Subcutaneous abdominal adipose tissue (tissue), 5 donors: ENCODE measurements at regions not wholly inside any gene's neighbourhood (a gene's known extent, or its start where the extent isn't known, plus 50 kb on each side); places are given as distances from the start of the nearest gene placed in this dataset.

Source experiments
- H3K27ac ChIP-seq: one replicate; pipeline ENCODE4 v1.7.0; 2013; ENCODE audit warnings: low read depth, mild to moderate bottlenecking, inconsistent platforms, low read length, moderate library complexity
- H3K27me3 ChIP-seq, 5 donors: one replicate each; pipeline ENCODE4 v1.7.0; 2013; ENCODE audit warnings: low read length in 5 of 5, inconsistent platforms in 1 of 5; ENCODE audit not compliant: control insufficient read depth in 5 of 5, insufficient read depth in 4 of 5
- H3K36me3 ChIP-seq, 5 donors: one replicate each; pipeline ENCODE4 v1.7.0; 2013; ENCODE audit warnings: low read length in 5 of 5; ENCODE audit not compliant: control insufficient read depth in 5 of 5, insufficient read depth in 5 of 5
- H3K4me1 ChIP-seq, 5 donors: one replicate each; pipeline ENCODE4 v1.7.0; 2013; ENCODE audit warnings: low read length in 5 of 5, mild to moderate bottlenecking in 3 of 5, moderate library complexity in 1 of 5; ENCODE audit not compliant: control insufficient read depth in 5 of 5, insufficient read depth in 5 of 5
- H3K4me3 ChIP-seq, 5 donors: one replicate each; pipeline ENCODE4 v1.7.0; 2013; ENCODE audit warnings: low read length in 5 of 5, low read depth in 1 of 5
- H3K9ac ChIP-seq, 5 donors: one replicate each; pipeline ENCODE4 v1.7.0; 2013; ENCODE audit warnings: low read length in 5 of 5, mild to moderate bottlenecking in 4 of 5, moderate library complexity in 3 of 5
- H3K9me3 ChIP-seq, 5 donors: one replicate each; pipeline ENCODE4 v1.7.0; 2013; ENCODE audit warnings: low read length in 5 of 5; ENCODE audit not compliant: control insufficient read depth in 5 of 5
- donor health status: healthy.
- donor health status: healthy.
- donor health status: healthy.
- donor health status: healthy.
- donor health status: healthy.

DNA sequence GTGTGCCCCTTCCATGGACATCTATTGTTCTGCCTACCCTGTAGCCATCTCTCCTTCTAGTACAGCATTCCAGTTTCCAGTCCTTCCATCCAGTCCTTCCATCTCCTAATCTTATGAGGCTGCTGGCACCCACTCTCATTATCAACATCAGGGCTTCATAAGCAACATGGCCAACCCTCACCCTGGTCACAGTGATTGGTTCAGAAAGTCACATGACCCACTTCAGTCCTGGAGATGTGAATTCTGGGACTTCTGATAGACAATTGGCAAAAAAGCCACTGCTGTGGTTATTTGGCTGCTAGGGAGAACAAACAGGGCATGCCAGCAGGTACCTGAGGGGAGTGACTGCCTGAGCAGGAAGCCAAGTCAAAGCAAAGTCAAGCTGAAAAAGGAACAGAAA, 164.7 kb upstream of the C16orf82 start:
- H3K36me3 ChIP-seq, result no peaks in the 10 kb centered on the region
- H3K9ac ChIP-seq, result no peak overlapping the region
- H3K4me1 ChIP-seq, result no peaks in the 10 kb centered on the region
- H3K27me3 ChIP-seq, result no peaks in the 10 kb centered on the region
- no peak overlapping the region for H3K27ac ChIP-seq
- no peak overlapping the region for H3K4me3 ChIP-seq
- no peaks in the 10 kb centered on the region for H3K9me3 ChIP-seq

DNA sequence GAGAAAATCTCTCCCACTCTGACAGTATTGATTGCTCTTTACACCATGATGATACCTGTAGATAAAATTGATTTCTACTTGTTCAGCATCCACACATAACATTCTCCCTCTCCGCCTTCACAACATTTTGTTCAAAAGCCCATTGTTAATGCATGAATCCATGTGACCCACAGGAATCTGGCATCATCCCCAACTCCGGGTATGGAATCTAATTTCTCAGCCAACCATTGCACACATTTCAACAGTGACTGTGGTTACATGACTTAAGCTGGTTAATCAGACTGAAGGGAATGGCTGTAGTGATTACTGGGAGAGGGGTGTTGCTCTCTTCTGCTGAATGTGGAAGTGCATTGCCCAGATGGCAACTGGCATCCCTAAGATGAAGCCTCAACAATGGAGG, 161.4 kb upstream of the C16orf82 start:
- Histone ChIP-seq H3K36me3 (no peaks in the 10 kb centered on the region), H3K4me1 (no peaks in the 10 kb centered on the region), H3K27me3 (peaks cover 0 to 9% (median 3%) of the 10 kb centered on the region in 5 donors), H3K9me3 (no peaks in the 10 kb centered on the region), H3K27ac (no peak overlapping the region), H3K4me3 (no peak overlapping the region), H3K9ac (no peak overlapping the region)

DNA sequence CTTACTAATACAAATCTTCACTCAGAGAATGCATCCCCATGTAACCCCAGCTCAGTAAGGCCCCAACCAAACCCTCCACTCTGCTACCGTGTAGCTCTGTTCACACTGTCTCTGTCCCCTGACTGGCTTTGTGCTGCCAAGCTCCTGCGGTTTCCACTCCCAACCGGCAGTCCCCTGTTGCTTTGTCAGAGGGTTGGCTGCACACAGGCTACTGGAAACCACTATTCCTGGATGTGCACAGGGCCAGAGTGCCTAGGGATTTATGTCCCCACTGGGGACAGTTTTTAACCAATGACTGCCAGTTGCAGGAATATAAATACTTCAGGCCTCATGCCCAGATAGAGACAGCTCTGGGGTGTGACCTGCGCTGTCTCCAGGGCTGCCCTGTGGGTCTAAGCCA, 157.1 kb upstream of the C16orf82 start:
- H3K27ac ChIP-seq, result no peak overlapping the region
- H3K9ac ChIP-seq, result no peak overlapping the region
- H3K9me3 ChIP-seq, result no peaks in the 10 kb centered on the region

DNA sequence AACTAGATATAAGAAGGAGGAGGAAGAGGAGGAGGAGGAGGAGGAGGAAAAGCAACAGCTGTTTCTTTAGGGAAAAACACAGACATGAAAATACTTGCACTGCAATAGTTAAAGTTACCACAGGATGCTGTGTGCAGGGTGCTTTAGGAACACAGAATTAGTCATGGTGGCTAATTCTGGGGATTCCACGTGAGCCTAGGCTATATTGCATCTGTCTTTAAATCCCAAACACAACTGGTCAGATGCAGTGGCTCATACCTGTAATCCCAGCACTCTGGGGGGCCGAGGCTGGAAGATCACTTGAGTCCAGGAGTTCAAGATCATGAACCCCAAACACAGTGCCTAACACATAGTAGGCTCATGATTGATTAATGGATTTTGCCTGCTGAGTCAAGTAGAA, 155.3 kb upstream of the C16orf82 start:
- Histone ChIP-seq H3K4me3 (no peak overlapping the region), H3K27ac (no peak overlapping the region), H3K4me1 (no peaks in the 10 kb centered on the region), H3K9ac (no peak overlapping the region), H3K36me3 (no peaks in the 10 kb centered on the region), H3K27me3 (peaks cover 0 to 9% (median 3%) of the 10 kb centered on the region in 5 donors), H3K9me3 (no peaks in the 10 kb centered on the region)

More for the DNA sequence above, 157.1 kb upstream of the C16orf82 start:
- H3K4me3 ChIP-seq, result no peak overlapping the region
- peaks cover 0 to 9% (median 3%) of the 10 kb centered on the region in 5 donors for H3K27me3 ChIP-seq
- no peaks in the 10 kb centered on the region for H3K36me3 ChIP-seq
- no peaks in the 10 kb centered on the region for H3K4me1 ChIP-seq

DNA sequence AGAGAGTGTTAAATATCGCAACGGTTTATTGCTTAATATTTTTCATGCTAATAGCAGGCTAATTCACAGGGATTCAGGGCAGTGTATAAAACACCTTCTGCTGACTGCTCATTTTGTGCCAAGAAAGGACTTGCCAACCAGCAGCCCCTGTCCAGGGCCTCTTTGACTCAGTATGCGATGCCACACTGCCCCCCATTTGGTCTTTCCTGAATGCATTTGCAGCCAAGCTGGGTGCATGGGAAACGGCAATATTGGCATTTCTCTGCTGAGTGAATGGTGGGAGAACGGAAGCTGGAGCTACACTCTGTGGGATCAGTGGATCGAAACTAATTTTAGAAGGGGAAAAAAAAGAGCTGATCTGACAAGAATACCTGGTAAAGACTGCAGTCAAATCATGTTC, 152.9 kb upstream of the C16orf82 start:
- Histone ChIP-seq H3K4me3 (no peak overlapping the region), H3K9ac (no peak overlapping the region), H3K9me3 (no peaks in the 10 kb centered on the region), H3K27ac (no peak overlapping the region), H3K4me1 (no peaks in the 10 kb centered on the region), H3K36me3 (no peaks in the 10 kb centered on the region), H3K27me3 (peaks cover 0 to 7% (median 3%) of the 10 kb centered on the region in 5 donors)

DNA sequence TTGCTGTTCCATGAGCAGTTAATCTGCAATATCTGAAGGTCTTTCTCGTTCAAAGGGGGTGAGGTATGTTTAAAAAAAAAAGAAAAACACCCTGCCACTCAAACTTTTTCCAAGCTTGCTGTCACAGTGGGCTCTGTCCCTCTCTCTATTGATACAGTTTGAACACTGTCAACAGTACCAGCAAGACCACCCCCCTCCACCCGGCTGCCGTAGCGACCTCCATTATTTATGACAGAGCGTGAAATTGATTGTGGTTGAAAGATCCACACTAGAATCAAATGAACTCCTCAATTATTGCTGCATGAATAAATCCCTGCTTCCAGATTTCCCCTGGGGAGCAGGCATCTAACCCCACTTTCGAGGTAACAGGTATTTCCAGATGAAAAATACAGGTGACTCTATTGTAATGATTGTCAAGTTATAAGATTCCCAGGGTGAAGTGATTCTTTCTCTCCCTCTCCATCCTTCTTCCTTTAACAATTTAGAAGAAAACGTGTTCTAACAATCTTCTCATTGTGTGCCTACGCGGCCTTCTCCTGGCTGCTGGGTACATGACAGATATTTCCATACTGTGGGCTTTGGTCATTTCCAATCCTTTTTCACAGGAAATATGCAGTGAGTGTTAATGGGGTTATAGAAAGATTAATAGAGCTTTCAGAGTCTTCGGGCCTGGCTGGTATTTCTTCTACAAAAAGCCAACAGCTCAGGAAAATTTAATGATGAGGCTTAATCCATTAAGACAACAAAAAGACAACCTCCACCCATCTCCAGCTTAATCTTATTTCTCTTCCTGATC, 135.7 kb upstream of the C16orf82 start:
- Histone ChIP-seq H3K36me3 (no peaks in the 10 kb centered on the region), H3K4me3 (no peak overlapping the region), H3K27me3 (no peaks in the 10 kb centered on the region), H3K27ac (no peak overlapping the region), H3K9me3 (peaks cover 0 to 10% (median 3%) of the 10 kb centered on the region in 5 donors), H3K4me1 (no peaks in the 10 kb centered on the region), H3K9ac (no peak overlapping the region)

DNA sequence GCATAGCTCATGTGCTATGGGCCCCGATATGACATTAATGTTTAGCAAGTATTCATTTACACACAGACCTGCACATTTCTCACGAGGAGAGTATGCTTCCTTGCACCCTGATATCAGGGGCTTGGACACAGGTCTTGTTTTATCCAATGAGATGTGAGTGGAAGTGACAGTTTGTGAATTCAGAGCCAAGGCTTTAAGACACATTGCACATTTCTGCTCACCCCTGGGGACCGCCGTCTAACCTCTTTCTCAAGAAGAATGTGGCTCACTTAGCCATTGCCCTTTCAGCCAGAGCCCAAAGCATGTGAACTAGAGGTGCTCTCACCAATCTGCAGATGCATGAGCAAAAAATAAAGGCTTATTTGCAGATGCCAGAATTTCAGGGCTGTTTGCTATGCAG, 116.1 kb upstream of the C16orf82 start:
- H3K27ac ChIP-seq, result no peak overlapping the region
- no peak overlapping the region for H3K4me3 ChIP-seq
- H3K27me3 ChIP-seq, result peaks cover 0 to 9% (median 4%) of the 10 kb centered on the region in 5 donors
- H3K4me1 ChIP-seq, result no peaks in the 10 kb centered on the region
- no peak overlapping the region for H3K9ac ChIP-seq
- no peaks in the 10 kb centered on the region for H3K36me3 ChIP-seq
- H3K9me3 ChIP-seq, result peaks cover 0 to 9% (median 4%) of the 10 kb centered on the region in 5 donors

DNA sequence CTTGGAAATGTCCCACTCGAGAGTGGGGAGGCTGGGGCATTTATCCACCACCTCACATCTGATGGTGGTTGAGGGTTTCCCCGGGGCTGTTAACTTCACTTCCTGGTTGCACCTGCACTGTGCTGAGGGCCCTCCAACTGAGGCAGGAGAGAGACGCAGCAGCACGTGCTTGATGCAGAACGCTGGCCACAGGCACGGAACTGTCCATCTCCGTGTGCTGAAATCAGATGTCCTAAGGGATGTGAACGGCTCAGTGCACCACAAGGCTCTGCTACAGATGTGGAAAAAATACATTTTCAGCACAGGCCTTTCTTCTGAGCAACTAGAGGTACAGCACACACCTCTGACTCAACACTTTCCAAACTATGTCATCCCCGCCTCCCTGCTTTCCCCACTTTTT, 114.8 kb upstream of the C16orf82 start:
- H3K9me3 ChIP-seq, result peaks cover 0 to 9% (median 4%) of the 10 kb centered on the region in 5 donors
- H3K27ac ChIP-seq, result no peak overlapping the region
- no peak overlapping the region for H3K9ac ChIP-seq
- peaks cover 0 to 9% (median 4%) of the 10 kb centered on the region in 5 donors for H3K27me3 ChIP-seq
- no peaks in the 10 kb centered on the region for H3K36me3 ChIP-seq
- H3K4me3 ChIP-seq, result no peak overlapping the region
- no peaks in the 10 kb centered on the region for H3K4me1 ChIP-seq

DNA sequence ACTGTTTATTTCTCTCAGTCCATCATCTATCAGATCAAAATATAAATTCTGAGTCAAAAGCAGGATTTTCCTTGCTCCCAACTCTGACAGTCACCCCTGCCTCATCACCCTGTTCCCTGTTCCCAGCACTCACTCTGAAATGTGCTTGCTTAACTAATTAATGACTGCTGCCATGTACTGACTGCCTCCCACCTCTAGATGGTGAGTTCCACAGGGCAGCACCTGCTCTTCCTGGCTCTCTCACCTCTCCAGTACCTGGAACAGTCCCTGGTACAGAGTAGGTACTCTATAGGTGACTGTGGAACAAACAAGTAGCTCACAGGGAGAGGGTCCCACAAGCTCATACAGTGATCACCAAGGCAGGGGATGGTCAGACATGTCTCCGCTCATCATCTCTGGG, 114.3 kb upstream of the C16orf82 start:
- Histone ChIP-seq H3K36me3 (no peaks in the 10 kb centered on the region), H3K27me3 (peaks cover 0 to 9% (median 4%) of the 10 kb centered on the region in 5 donors), H3K27ac (no peak overlapping the region), H3K9ac (no peak overlapping the region), H3K9me3 (peaks cover 0 to 9% (median 4%) of the 10 kb centered on the region in 5 donors), H3K4me1 (no peaks in the 10 kb centered on the region), H3K4me3 (no peak overlapping the region)

DNA sequence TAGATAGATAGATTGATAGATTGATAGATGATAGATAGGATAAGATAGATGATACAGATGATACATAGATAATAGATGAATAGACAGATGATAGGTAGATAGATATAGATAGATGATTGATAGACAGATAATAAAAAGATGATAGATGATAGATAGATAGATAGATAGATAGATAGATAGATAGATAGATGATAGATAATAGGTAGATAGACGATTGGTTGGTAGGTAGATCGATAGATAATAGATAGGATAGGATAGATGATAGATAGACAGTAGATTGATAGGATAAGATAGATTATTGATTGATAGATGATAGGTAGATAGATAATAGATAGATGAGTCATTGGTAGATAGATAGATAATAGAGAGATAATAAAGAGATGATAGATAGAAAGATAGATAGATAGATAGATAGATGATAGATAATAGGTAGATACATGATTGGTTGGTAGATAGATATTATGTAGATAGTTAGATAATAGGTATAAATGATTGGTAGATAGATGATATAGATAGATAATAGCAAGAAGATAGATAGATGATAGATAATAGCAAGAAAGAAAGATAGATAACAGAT, 109.4 kb upstream of the C16orf82 start:
- peaks cover 2 to 5% (median 3%) of the 10 kb centered on the region in 5 donors for H3K27me3 ChIP-seq
- H3K27ac ChIP-seq, result no peak overlapping the region
- H3K4me1 ChIP-seq, result no peaks in the 10 kb centered on the region
- H3K4me3 ChIP-seq, result no peak overlapping the region
- no peaks in the 10 kb centered on the region for H3K36me3 ChIP-seq
- H3K9ac ChIP-seq, result no peak overlapping the region
- H3K9me3 ChIP-seq, result peaks cover 0 to 15% (median 4%) of the 10 kb centered on the region in 5 donors
